GM21825 (cell line): ENCODE measurements at regions not wholly inside any gene's neighbourhood (a gene's known extent, or its start where the extent isn't known, plus 50 kb on each side); places are given as distances from the start of the nearest gene placed in this dataset.
"Not testable (repeated sequence)": the region's sequence is repeated elsewhere in the genome, so short reads cannot be mapped to it uniquely, and the experiment has no call there.

Experiments used
- ATAC-seq: cut with Tn5 transposase; IDR thresholded peaks from one replicate; pipeline ENCODE4 v1.9.1; 2021; ENCODE audit warnings: mild to moderate bottlenecking, moderate library complexity; ENCODE audit not compliant: unreplicated experiment

DNA sequence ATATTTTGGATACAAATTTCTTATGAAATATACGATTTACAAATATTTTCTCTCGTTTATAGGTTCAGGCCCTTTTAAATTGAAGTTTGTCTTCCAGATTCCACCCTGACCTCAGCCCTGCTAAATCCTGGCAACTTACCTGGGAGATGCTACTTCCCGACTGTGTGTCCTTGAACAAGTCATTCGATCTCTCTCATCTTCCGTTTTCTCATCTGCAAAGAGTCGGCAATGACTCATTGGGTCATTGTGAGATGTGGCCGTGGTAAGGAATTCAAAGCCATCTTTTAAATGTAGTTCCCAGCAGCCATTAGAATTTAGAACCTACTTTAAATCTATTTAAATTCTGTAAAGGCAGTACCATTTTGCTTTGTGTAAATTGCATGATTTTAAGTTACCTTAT is 72.5 kb downstream of the LHX2 start:
- no peak for ATAC-seq

DNA sequence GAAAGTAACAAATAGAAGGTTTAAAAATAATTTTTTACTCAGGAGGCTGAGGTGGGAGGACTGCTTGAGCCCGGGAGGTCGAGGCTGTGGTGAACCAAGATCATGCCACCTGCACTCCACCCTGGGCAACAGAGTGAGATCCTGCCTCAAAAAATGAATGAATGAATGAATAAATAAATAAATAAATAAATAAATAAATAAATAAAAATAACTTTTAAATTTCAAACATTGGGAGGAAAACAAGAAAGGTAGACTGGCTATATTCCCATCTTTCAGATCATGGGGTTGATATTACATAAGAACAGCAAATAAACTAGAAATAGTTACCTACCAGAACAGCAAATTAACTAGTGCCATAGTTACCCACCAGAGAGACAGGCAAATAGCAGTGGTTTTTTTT is 75.7 kb downstream of the LHX2 start:
- ATAC-seq: no peak

- no peak for ATAC-seq
Measured at GRCh38 chr9:124088476-124088837, 76.9 kb downstream of the LHX2 start.

DNA sequence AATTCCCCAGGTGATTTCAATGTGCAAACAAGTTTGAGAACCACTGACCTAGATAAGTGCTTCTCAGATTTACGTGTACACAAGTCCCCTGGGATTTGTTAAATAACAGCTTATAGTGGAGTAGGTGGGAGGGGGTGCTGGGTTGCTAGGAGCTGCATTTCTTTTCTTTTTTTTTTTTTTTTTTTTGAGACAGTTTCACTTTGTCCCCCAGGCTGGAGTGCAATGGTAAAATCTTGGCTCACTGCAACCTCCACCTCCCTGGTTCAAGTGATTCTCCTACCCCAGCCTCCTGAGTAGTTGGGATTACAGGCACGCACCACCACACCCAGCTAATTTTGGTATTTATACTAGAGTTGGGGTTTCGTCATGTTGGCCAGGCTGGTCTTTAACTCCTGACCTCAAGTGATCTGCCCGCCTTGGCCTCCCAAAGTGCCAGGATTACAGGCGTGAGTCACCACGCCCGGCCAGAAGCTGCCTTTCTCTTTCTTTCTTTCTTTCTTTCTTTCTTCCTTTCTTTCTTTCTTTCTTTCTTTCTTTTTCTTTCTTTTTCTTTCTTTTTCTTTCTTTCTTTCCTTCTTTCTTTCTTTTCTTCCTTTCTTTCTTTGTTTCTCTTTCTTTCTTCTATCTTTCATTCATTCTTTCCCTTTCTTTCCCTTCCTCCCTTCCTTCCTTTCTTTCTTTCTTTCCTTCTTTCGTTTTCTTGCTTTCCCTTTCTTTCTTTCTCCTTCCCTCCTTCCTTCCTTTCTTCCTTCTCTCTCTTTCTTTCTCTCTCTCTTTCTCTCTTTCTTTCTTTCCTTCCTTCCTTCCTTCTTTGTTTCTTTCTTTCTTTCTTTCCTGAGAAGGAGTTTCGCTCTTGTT is 78.3 kb downstream of the LHX2 start:
- ATAC-seq: peak; percentile 72

DNA sequence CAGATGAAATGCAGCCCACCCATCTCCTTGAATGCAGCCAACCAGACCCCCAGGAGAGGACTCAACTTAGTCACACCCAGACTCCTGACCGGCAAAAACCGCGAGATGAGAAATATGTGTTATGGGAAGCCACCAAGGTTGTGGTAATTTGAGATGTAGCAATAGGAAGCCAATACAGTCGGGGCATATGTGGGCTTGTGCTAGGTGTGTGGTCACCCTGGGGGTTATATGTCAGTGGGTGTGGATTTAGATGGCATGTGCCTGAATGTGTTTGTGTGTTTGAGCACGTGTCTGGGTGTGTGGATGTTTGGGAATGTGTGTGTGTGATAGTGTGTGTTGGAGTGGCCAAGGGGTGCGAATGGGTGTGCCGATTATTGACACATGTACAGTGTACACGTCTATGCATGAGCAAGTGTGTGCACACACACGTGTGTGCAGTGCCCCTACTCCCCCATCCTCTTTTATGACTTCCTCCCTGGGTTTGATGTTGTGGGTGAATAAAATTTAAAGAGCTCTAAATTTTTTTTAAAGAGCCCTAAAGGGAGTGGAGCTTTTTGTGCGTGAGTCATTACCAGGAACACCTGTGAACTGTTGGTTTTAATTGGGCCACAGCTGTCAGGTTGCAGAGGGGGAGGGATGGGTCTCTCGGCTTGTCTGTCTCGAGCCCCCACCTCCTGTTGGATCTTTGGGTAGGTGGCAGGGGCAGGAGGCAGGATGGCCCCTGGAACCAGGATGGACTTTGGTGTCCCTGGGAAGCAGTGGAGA is 86.8 kb downstream of the LHX2 start:
- no peak for ATAC-seq

GRCh38 chr9:124099860-124100259 is 88.3 kb downstream of the LHX2 start:
- no peak for ATAC-seq

DNA sequence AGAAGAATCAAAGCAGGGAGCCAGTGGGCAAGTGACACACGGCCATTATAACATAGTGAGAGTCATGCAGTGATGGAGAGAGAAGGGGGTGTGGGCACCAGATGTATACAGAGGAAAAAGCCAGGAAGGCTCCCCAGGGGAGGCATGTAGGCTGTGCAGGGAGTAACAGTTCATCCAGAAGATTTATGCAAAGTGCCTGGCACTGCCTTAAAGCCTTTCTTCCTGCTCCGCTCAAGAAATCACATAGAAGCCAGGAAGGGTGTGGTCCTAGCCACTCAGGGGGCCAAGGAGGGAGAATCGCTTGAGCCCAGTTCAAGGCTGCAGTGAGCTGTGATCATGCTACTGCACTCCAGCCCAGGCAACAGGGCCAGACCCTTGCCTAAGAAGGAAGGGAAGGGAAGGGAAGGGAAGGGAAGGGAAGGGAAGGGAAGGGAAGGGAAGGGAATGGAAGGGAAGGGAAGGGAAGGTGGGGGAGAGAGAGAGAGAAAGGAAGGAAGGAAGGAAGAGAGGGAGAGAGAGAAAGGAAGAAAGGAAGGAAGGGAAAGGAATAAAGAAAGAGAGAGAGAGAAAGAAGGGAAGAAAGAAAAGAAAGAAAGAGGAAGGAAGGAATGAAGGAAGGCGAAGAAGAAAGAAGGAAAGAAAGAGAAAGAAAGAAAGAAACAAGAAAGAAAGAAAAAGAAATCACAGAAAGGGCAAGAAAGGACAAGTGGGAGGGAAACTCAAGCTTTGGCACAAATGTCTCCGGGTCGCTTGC is 89.8 kb downstream of the LHX2 start:
- no peak for ATAC-seq

DNA sequence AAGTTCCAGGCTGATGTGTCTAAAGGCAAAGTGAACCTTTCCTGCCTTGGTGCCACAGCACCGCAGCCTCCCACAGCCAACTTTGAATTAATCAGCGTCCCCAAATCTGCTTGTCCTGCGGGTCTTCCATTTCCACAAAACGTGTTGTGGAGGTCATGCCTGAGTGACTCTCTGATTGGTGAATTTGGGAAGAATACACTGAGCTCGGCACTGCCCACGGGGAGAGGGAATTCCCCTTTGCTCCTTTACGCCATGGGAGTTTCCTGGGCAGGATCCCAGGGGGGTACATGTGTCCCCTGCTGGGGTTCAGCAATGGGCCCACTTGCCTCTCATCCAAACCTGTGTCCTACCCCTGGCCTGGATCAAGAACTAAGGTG is 90.4 kb downstream of the LHX2 start:
- ATAC-seq: no peak

DNA sequence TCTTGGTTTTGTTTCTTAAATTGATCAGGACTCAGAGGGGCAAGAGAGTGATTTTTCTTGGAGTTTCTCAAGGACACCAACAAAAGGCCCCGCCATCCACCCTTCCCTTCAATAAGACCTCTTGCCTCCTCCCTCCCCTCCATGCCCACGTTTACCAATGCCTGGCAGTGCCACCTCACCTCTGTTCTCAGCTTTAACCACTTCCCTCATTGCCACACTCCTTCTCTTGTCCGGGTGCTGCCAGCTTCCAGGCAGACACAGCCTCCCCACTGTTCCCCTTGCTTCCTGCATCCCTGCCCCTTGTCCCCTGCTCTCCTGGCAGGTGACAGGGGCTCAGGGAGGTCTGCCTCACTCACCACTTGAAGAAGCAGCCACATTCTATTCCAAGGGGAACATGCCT is 90.8 kb downstream of the LHX2 start:
- ATAC-seq: no peak

DNA sequence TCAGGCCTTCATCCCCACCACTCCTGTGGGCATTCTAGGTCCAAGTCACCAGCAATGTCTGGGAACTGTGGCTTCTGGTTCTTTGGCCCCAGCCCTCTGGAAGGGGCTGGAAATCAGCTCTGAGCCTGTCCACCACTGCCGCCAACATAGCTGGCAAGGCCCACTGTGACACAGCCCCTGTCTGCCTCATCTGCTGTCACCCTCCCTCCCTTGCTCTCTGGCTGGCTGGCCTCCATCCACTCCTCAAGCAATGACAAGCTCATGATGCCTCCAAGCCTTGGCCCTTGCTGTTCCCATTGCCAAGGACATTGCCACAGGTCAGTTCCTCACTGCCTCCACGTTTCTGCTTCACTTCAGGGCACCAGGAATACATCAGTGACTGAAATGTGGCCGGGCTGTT is 93.7 kb downstream of the LHX2 start:
- ATAC-seq: no peak

- no peak for ATAC-seq
Measured at GRCh38 chr9:124108216-124108615, 96.6 kb downstream of the LHX2 start.

GRCh38 chr9:124110307-124110915 is 98.8 kb downstream of the LHX2 start:
- ATAC-seq: no peak

GRCh38 chr9:124116683-124117363 is 105.3 kb downstream of the LHX2 start:
- no peak for ATAC-seq

- ATAC-seq: no peak
Measured at GRCh38 chr9:124118894-124119293, 107.3 kb downstream of the LHX2 start.

DNA sequence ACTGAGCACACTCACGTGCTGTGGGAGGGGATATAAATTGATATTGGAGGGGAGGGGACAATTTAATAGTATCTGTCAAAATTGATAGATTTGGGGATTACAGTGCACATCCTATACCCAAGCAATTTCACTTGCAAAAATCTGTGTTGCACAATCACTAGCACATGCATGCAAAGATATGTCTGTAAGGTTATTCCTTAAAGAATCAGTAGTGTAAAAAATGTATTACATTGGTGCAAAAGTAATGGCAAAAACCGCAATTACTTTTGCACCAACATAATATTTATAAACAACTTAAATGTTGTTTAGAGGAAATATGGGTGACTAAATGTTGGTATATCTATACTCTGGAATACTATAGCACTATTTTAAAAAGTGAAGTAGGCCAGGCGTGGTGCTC is 108.7 kb downstream of the LHX2 start:
- ATAC-seq: no peak

- ATAC-seq: no peak
Measured at GRCh38 chr9:124121725-124122124, 110.2 kb downstream of the LHX2 start.

DNA sequence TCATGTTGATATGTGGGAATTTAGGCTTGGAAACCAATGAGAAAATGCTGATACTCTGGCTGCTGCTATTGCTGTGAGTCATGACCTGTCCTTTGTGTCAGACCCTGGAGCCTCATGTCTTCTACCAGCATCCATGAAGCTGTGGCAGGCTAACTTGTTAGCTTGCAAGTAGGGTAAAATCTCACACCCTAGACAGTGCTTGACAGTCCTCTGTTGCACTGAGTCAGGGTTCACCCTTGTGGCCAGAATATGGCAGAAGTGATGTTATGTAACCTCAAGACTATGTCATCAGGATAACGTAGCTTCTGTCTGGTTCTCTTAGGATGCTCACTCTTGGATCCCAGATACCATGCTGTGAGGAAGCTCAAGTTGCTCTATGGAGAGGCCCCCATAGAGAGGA is 110.8 kb downstream of the LHX2 start:
- ATAC-seq: no peak

DNA sequence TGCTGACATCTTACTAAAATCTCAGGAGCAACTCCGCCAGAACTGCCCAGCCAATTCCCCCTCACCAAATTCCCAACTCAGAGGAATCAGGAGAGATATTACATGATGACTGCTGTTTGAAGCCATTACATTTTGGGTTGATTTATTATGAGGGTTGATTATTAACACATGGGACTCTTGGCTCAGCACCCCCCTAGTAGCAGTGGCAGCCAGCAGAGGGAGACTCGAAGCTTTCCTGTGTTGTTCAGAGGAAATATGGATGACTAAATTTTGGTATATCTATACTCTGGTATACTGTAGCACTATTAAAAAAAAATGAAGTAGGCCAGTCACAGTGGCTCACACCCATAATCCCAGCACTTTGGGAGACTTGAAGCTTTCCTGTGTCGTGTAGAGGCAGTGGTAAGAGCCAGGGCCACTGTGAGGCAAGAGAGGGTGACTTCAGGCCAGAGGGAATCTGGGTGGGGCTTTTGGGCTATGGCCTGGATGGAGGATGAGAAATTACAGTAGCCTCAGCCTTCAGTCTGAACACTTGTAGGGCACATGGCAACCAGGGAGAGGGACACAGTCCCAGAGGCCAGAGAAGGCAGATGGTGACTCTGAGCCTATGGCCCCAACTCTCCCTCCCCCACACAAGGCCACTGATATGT is 111.4 kb downstream of the LHX2 start:
- no peak for ATAC-seq

- ATAC-seq: not testable (repeated sequence)
Measured at GRCh38 chr9:124123621-124124020, 112.1 kb downstream of the LHX2 start.
